ENCODE measurements at regions not wholly inside any gene's neighbourhood (a gene's known extent, or its start where the extent isn't known, plus 50 kb on each side); places are given as distances from the start of the nearest gene placed in this dataset.
A peak's percentile ranks its signal among the peaks of the same experiment; 100 is the strongest.

DNA sequence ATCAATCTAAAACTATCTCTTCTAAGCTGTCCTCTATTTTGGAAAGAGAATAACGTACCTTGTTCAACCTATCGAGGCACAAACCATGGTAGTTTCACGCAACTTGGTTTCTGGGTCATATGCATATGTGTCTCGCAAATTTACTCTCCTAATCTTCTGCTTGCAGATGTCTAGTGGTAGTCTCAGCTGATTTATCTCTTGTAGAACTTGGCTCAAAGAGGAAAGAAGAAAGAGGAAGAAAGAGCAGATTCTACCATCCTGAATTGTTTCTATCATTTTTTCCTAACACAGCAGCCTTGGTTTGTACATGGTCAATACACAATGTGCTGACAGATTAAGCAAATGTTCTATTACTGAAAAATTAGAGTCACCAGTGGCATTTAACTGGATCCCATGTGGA, 282.3 kb downstream of the SPRY2 start:
- CTCF ChIA-PET, result no interaction called here
- POLR2A ChIA-PET, result no interaction called here
- no peak for DNase-seq (ENCODE audit: extremely low spot score)
- TF ChIP-seq ZNF384 (IDR thresholded peaks at IDR 0.05), result no peak
- TF ChIP-seq SUZ12 (IDR thresholded peaks at IDR 0.05), result no peak
- no peak for TF ChIP-seq CTBP1 (IDR thresholded peaks at IDR 0.05; ENCODE audit: borderline replicate concordance)

DNA sequence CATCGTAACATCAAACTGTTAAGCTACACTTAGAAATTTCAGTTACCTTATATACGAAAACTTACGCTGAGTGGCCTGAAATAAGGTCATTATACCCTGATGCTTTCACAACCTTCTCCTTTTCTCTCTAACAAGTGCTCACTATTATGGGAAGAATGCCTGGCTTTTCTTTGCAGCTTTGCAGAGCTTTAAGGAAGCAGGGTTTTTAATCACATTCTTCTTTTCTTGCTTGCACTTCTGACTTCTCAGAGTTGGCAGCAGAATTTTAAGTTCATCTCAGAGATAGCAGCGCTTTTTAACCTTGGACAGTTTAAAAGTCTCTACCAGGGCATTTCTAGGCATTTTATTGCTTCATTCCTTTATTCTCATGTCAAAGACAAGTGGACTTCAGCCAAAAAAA, 285.1 kb downstream of the SPRY2 start:
- ChIA-PET CTCF (no interaction called here), POLR2A (no interaction called here)
- no peak for DNase-seq (ENCODE audit: extremely low spot score)
- no peak for TF ChIP-seq ELF4 (IDR thresholded peaks at IDR 0.05)
- no peak for TF ChIP-seq CTBP1 (IDR thresholded peaks at IDR 0.05; ENCODE audit: borderline replicate concordance)
- TF ChIP-seq NFRKB (IDR thresholded peaks at IDR 0.05), result no peak
- no peak for TF ChIP-seq FOXA1 (IDR thresholded peaks at IDR 0.05)

DNA sequence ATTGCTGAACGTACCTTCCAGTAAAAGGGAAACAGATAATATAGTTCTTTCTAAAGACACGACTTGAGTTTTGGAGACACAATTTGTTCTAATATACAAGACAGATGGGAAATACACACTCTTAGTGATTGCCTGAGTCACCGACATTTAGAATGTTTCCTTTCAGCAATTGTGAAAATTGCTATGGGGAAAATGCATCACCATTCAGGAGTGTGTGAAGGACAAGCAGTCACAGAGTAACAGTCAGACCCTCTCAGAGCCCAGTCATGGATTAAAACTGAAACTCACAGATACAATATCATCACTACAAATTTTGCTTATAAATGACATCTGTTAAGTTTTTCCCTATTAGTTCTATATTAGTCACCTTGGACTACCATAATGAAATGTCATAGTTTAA, 286.1 kb downstream of the SPRY2 start:
- TF ChIP-seq FOXK2 (IDR thresholded peaks at IDR 0.05), result no peak
- no peak for TF ChIP-seq HDGF (IDR thresholded peaks at IDR 0.05; ENCODE audit: borderline replicate concordance)
- no peak for TF ChIP-seq NFRKB (IDR thresholded peaks at IDR 0.05)
- TF ChIP-seq, protein P1, sequence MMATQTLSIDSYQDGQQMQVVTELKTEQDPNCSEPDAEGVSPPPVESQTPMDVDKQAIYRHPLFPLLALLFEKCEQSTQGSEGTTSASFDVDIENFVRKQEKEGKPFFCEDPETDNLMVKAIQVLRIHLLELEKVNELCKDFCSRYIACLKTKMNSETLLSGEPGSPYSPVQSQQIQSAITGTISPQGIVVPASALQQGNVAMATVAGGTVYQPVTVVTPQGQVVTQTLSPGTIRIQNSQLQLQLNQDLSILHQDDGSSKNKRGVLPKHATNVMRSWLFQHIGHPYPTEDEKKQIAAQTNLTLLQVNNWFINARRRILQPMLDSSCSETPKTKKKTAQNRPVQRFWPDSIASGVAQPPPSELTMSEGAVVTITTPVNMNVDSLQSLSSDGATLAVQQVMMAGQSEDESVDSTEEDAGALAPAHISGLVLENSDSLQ (IDR thresholded peaks at IDR 0.05), result no peak
- TF ChIP-seq ARNT (IDR thresholded peaks at IDR 0.05), result no peak
- TF ChIP-seq SP1 (IDR thresholded peaks at IDR 0.05), result no peak
- no peak for TF ChIP-seq LEF1 (IDR thresholded peaks at IDR 0.05; ENCODE audit: borderline replicate concordance)
- TF ChIP-seq ZNF384 (IDR thresholded peaks at IDR 0.05), result no peak
- TF ChIP-seq FOXM1 (IDR thresholded peaks at IDR 0.05; ENCODE audit: borderline replicate concordance), result no peak
- CTCF ChIA-PET, result interaction anchor here (0.7 kb wide), 1 partner anchor 8 kb away, joined by 4 read pairs; no protein-coding TSS in a partner anchor
- POLR2A ChIA-PET, result no interaction called here
- no peak for DNase-seq (ENCODE audit: extremely low spot score)

DNA sequence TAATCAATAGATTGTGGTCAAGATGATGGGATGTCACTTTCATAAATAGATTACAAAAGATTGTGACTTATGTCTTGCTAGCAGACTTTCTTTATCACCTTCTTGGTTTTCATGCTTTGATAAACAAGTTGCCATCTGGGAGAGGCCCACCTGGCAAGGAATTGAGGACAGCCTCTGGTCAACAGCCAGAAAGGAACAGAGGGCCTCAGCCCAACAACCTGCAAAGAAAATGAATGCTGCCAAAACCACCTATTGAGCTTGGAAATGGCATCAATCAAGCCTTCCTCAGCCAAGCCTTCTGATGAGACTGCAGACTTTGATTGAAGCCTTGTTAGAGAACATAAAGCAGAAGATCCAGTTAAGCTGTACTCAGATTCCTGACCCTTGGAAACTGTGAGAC, 288.6 kb downstream of the SPRY2 start:
- POLR2A ChIA-PET, result no interaction called here
- DNase-seq (ENCODE audit: extremely low spot score), result no peak
- CTCF ChIA-PET, result no interaction called here
- TF ChIP-seq FOXA1 (IDR thresholded peaks at IDR 0.05), result no peak
- no peak for TF ChIP-seq ARNT (IDR thresholded peaks at IDR 0.05)
- TF ChIP-seq HDGF (IDR thresholded peaks at IDR 0.05; ENCODE audit: borderline replicate concordance), result no peak
- TF ChIP-seq SUZ12 (IDR thresholded peaks at IDR 0.05), result no peak
- no peak for TF ChIP-seq SP1 (IDR thresholded peaks at IDR 0.05)
- TF ChIP-seq CTBP1 (IDR thresholded peaks at IDR 0.05; ENCODE audit: borderline replicate concordance), result no peak
- no peak for TF ChIP-seq NFRKB (IDR thresholded peaks at IDR 0.05)
- TF ChIP-seq ZNF384 (IDR thresholded peaks at IDR 0.05), result no peak
- TF ChIP-seq, protein P1 (IDR thresholded peaks at IDR 0.05), result no peak
- TF ChIP-seq FOXM1 (IDR thresholded peaks at IDR 0.05; ENCODE audit: borderline replicate concordance), result no peak
- no peak for TF ChIP-seq ELF4 (IDR thresholded peaks at IDR 0.05)
- TF ChIP-seq TARDBP (IDR thresholded peaks at IDR 0.05), result no peak
- TF ChIP-seq L3MBTL2 (conservative IDR thresholded peaks at IDR 0.05), result no peak
- no peak for TF ChIP-seq LEF1 (IDR thresholded peaks at IDR 0.05; ENCODE audit: borderline replicate concordance)
- TF ChIP-seq BHLHE40 (IDR thresholded peaks at IDR 0.05; ENCODE audit: borderline replicate concordance), result no peak

DNA sequence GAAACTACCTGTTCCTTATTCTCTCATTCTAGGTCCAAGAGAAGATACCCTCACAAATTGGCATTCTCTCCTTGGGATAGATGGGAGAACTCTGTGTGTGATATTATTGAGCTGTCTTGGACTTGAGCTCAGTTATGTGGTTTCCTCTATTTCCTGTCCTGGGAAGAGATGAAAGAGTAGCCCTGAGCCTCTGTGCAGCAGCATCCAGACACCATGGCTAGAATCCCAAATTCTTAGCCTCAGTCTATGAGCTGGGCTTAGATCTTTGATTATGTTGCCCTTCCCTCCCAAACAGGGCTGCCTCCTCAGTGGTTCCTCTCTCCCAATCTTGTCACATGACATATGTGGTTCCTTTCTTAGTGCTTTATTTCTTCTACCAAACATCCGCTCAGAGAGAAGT, 290.7 kb downstream of the SPRY2 start:
- DNase-seq (ENCODE audit: extremely low spot score), result no peak
- ChIA-PET POLR2A (interaction anchor here (2.2 kb wide), 1 partner anchor 291 kb away, joined by 12 read pairs; the partner anchor contains the start of gene SPRY2), CTCF (interaction anchor here (0.6 kb wide), 2 partner anchors 61 to 407 kb away, joined by 3 to 11 read pairs; no protein-coding TSS in a partner anchor)
- TF ChIP-seq SUZ12 (IDR thresholded peaks at IDR 0.05), result no peak
- TF ChIP-seq HDGF (IDR thresholded peaks at IDR 0.05; ENCODE audit: borderline replicate concordance), result no peak
- TF ChIP-seq, protein P1 (IDR thresholded peaks at IDR 0.05), result no peak
- TF ChIP-seq CTBP1 (IDR thresholded peaks at IDR 0.05; ENCODE audit: borderline replicate concordance), result no peak
- no peak for TF ChIP-seq ZNF384 (IDR thresholded peaks at IDR 0.05)
- TF ChIP-seq FOXA1 (IDR thresholded peaks at IDR 0.05), result no peak
- no peak for TF ChIP-seq BHLHE40 (IDR thresholded peaks at IDR 0.05; ENCODE audit: borderline replicate concordance)
- TF ChIP-seq TARDBP (IDR thresholded peaks at IDR 0.05), result no peak
- TF ChIP-seq FOXM1 (IDR thresholded peaks at IDR 0.05; ENCODE audit: borderline replicate concordance), result no peak
- TF ChIP-seq SP1 (IDR thresholded peaks at IDR 0.05), result no peak
- no peak for TF ChIP-seq ELF4 (IDR thresholded peaks at IDR 0.05)
- no peak for TF ChIP-seq LEF1 (IDR thresholded peaks at IDR 0.05; ENCODE audit: borderline replicate concordance)
- no peak for TF ChIP-seq ARNT (IDR thresholded peaks at IDR 0.05)

DNA sequence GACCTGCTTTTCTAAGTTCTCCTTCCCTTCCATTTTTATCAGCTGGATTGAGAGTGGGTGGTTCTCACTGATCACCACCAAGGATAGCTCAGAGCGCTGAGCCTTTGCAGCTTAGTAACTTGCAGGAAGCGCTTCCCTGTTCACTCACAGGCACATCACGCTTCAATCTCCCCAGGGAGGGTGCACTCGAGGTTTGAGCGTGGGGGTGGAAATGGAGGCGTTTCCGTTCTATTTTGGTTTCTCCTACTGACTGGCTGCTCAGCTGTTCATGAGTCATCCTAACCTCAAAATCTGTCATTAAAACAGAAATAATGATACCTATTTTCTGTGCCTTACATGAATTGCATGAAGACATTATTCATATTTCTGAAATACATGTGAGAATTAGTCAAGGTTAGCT, 292.1 kb downstream of the SPRY2 start:
- peak; percentile 78 for DNase-seq (ENCODE audit: extremely low spot score)
- ChIA-PET CTCF (interaction anchor here (0.6 to 1.1 kb wide), 5 partner anchors 10 to 294 kb away, joined by 3 to 4 read pairs (median 3); no protein-coding TSS in a partner anchor), POLR2A (interaction anchor here (0.6 to 2.2 kb wide), 2 partner anchors 291 to 292 kb away, joined by 4 to 12 read pairs; partner anchors contain the start of gene SPRY2)
- no peak for TF ChIP-seq ARNT (IDR thresholded peaks at IDR 0.05)
- TF ChIP-seq CTBP1 (IDR thresholded peaks at IDR 0.05; ENCODE audit: borderline replicate concordance), result no peak
- TF ChIP-seq HDGF (IDR thresholded peaks at IDR 0.05; ENCODE audit: borderline replicate concordance), result no peak
- TF ChIP-seq FOXK2 (IDR thresholded peaks at IDR 0.05), result no peak
- no peak for TF ChIP-seq L3MBTL2 (conservative IDR thresholded peaks at IDR 0.05)
- TF ChIP-seq NFRKB (IDR thresholded peaks at IDR 0.05), result no peak
- no peak for TF ChIP-seq ELF4 (IDR thresholded peaks at IDR 0.05)

DNA sequence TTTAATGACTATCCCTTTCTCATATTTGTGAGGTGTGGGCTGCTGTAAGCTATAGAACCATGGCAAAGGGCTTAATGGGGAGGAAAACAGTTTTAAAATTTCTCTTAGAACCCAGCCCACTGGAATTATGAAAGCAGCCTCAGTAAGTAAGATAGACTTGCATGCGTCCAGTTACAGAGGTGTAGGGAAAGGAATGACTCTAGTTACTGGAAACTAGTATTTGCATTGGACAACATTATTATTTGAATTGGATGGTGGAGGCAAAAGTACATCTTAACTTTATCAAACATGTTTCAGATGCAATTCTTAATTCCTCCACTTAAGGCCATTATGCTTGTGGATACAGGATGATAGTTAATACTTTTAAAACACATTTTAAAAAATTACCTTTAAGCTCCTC, 292.9 kb downstream of the SPRY2 start:
- no peak for DNase-seq (ENCODE audit: extremely low spot score)
- no peak for TF ChIP-seq ELF4 (IDR thresholded peaks at IDR 0.05)
- TF ChIP-seq SP1 (IDR thresholded peaks at IDR 0.05), result no peak
- TF ChIP-seq L3MBTL2 (conservative IDR thresholded peaks at IDR 0.05), result no peak
- TF ChIP-seq FOXK2 (IDR thresholded peaks at IDR 0.05), result no peak
- TF ChIP-seq NFRKB (IDR thresholded peaks at IDR 0.05), result no peak
- no peak for TF ChIP-seq HDGF (IDR thresholded peaks at IDR 0.05; ENCODE audit: borderline replicate concordance)
- TF ChIP-seq, protein P1 (IDR thresholded peaks at IDR 0.05), result no peak
- no peak for TF ChIP-seq ARNT (IDR thresholded peaks at IDR 0.05)
- ChIA-PET POLR2A (no interaction called here), CTCF (interaction anchor here (0.9 to 1.1 kb wide), 2 partner anchors 17 to 292 kb away, joined by 3 read pairs; no protein-coding TSS in a partner anchor)
